ENCODE measurements at regions not wholly inside any gene's neighbourhood (a gene's known extent, or its start where the extent isn't known, plus 50 kb on each side); places are given as distances from the start of the nearest gene placed in this dataset.

- ATAC-seq: no peak
- DNase-seq (ENCODE audit: low spot score): no peak
- intact Hi-C loops (cut with DNase I): no loop called here
These were observed 728.3 kb upstream of the SEMA6A start for GRCh38 chr5:117302949-117303348.

DNA sequence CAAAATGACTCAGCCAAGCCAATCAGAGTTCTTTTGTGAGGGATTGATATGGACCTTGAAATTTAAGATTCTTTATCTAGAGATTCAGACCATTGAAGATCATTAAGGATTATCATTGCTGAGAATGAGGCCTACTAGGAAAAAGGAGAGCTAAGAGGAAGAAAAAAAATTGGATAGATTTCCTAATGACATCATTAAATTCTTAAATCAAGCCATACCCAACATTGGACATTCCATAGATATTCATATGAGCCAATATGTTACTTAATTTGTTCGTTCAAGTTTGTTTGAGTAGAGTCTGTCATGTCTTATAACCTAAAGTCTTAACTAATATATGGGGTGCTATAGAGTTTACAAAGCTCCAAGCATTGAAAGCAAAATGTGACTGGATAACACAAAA, 727.9 kb upstream of the SEMA6A start:
- no peak for ATAC-seq
- intact Hi-C loops (cut with DNase I): no loop called here
- DNase-seq (ENCODE audit: low spot score): no peak

DNA sequence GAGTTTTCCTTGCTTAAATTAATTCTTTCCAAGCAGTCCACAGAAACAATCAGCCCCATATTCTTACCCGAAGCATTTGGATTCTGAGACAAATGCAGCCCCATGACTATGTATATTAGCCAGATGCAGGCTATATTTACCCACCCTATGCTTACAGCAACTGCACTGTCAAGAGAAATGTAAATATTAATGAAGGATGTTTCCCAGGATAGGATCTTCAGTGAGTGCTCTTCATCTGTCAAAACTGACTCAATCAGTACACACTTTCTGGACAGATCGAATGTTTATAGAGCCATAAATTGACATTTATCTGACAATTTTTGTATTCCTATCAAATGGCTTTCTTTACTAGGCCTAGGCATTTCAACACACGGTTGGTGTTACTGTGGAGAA, 725.3 kb upstream of the SEMA6A start:
- no peak for DNase-seq (ENCODE audit: low spot score)
- intact Hi-C loops (cut with DNase I): no loop called here
- no peak for ATAC-seq

DNA sequence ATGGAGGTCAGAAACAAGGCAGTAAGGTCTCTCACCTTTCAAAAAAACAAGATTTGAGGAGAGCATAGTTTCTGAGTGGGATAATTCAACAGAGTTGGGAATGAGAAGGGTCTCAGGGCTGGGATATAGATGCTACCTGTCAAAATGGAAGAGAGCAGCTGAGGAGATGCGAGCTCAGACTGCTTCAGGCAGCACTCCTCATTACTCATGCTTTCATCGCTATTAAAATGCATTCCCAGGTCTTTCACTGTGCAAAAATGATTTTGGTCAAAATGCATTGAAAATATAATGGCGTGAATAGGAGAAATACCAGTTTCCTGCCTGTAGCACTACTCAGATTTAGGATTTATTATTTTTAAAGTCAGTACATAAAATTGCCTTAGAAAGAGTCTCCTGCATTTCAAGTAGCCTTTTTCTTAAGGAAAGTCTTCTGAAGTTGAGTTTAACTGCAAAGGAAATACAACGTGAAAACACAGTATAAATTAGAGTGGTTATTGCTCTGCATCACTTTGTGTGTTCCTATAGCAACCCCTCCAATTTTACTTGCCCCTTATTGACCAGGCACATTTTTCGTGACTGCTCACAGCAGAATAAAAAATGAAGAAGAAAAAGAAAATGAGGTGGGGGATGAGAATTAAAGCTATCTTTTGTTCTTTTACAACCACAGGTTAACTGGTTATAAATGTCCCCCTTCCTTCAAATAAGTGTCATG, 724.8 kb upstream of the SEMA6A start:
- ATAC-seq (no peak), DNase-seq (ENCODE audit: low spot score) (no peak)
- intact Hi-C loops (cut with DNase I): no loop called here

DNA sequence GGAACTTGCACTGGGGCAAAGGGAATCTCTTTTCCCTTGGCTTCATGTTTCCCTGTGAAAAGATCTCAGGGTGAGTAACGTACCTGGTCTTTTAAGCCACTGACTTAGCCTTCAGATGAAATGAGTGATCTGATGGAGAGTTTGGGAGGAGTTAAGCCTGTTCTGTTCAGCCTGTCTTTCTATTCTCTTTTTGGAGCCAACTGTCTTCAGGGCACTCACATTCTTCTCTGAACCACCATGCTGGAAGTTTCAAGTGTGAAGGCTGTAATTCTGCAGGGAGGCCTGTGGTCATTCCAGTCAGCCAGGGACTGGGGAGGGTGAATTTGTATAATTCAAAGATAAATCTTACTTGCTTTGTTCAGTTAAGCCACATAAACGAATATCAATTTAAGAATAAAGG, 722.2 kb upstream of the SEMA6A start:
- DNase-seq (ENCODE audit: low spot score) (no peak), ATAC-seq (no peak)
- intact Hi-C loops (cut with DNase I): no loop called here

DNA sequence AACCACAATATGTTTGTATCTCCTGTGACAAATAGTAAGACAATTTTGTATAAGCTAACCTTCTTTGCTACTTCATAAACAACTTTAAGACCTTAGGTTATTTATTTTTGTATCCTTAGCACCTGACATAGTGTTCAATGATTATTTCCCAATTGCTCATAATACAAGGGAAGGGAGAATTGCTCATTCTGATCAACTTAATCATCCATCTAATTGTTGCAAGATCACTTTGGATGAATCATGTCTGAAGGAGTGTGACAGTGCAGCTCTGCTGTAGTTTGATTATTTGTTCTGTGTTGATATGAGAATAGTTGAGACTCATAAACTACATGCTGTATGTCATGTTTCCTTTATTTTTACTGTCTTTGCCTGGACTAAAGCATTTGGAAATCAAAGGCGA, 721.3 kb upstream of the SEMA6A start:
- DNase-seq (ENCODE audit: low spot score) (no peak), ATAC-seq (no peak)
- intact Hi-C loops (cut with DNase I): no loop called here

GRCh38 chr5:117286813-117287212, 712.2 kb upstream of the SEMA6A start:
- ATAC-seq (no peak), DNase-seq (ENCODE audit: low spot score) (no peak)
- intact Hi-C loops (cut with DNase I): no loop called here

- intact Hi-C loops (cut with DNase I): no loop called here
- ATAC-seq: no peak
- no peak for DNase-seq (ENCODE audit: low spot score)
These were observed 697.0 kb upstream of the SEMA6A start for GRCh38 chr5:117271656-117272055.

- intact Hi-C loops (cut with DNase I): no loop called here
- DNase-seq (ENCODE audit: low spot score) (no peak), ATAC-seq (no peak)
These were observed 691.7 kb upstream of the SEMA6A start for GRCh38 chr5:117266280-117266679.

DNA sequence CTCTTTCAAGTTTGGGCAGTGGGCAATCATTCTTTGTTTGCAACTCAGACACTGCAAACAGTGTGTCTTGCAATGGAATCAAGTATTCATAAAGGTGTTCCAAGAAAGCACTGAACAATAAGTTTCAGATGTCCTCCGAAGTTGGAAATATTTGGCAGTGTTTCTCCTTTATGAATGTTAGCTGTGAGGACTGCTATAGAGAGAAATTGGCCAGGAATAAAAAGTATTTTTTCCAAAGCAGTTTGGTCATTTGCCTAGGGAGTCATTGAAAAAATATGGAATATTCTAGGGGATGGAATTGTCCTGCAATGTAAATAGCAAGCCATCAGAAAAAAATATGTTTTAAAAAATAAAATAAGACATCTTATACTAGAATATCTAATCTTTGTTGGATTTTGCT, 688.6 kb upstream of the SEMA6A start:
- intact Hi-C loops (cut with DNase I): no loop called here
- no peak for DNase-seq (ENCODE audit: low spot score)
- no peak for ATAC-seq

DNA sequence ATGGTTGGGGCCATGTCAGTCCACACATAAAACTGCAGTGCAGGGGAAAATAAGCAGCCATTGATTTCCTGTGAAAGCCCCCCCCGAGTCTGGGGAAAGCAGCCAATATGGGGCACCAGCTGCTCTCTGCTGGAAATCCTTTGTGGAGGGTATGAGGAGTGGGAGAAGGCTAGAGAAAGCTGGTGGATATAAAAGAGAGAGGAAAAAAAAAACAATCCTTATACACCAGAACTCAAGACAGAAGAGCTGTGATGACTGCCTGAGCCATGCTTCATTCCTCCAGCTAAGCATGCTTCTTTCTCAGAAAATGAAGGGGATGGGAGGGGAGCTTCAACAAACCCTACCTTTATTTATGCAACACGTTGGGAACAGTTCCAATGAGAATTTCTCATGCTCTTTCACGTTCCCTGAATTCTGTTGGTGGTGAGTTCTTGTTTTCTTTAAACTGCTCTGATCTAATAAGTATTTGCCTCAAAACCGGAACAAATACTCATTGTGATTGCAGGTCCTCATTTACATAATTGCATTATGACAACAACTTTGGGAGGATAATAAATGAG, 688.0 kb upstream of the SEMA6A start:
- ATAC-seq: no peak
- intact Hi-C loops (cut with DNase I): no loop called here
- no peak for DNase-seq (ENCODE audit: low spot score)

- no peak for ATAC-seq
- DNase-seq (ENCODE audit: low spot score): no peak
- intact Hi-C loops (cut with DNase I): no loop called here
These were observed 687.4 kb upstream of the SEMA6A start for GRCh38 chr5:117261948-117262571.

DNA sequence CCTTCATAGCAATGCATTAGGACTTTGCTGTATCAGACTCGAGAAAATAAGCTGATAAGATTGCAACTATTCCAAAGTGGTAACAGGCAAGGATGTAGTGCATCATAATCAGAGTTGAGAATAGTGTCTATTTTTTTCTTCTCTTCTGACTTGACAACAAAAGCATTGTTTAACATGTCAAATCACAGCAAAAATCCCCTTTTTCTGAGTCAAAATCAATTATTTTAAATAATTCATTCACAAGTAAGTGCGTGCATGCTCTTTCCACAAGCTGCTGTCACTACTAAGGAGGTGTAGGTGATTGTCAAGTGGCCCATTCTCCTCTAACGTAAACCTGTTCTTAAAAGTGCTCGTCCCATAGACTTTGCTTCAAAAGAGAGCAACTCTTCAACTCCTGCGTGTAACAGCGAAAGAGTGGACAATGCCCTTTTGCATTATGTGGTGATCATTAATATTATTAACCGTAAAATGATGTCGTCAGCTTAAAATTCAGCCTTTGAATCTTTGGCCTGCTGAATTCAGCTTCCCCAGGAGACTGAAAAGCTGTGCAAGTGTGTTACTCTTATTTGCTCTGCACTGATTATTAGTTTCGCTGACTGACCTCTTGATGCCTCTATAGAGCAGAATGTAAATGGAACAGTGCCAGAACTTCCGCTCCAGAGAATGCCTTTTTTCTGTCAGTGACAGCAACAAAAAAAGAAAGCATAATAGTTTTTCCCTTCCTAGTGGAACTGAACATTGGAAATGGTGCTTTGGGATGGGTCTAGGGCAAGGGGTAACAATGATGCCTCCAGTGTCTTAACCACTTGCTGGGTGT, 680.8 kb upstream of the SEMA6A start:
- no peak for DNase-seq (ENCODE audit: low spot score)
- intact Hi-C loops (cut with DNase I): no loop called here
- ATAC-seq: no peak

- intact Hi-C loops (cut with DNase I): no loop called here
- ATAC-seq (no peak), DNase-seq (ENCODE audit: low spot score) (no peak)
These were observed 677.9 kb upstream of the SEMA6A start for GRCh38 chr5:117252566-117252965.

GRCh38 chr5:117249086-117249815, 674.6 kb upstream of the SEMA6A start:
- no peak for ATAC-seq
- intact Hi-C loops (cut with DNase I): no loop called here
- DNase-seq (ENCODE audit: low spot score): no peak

DNA sequence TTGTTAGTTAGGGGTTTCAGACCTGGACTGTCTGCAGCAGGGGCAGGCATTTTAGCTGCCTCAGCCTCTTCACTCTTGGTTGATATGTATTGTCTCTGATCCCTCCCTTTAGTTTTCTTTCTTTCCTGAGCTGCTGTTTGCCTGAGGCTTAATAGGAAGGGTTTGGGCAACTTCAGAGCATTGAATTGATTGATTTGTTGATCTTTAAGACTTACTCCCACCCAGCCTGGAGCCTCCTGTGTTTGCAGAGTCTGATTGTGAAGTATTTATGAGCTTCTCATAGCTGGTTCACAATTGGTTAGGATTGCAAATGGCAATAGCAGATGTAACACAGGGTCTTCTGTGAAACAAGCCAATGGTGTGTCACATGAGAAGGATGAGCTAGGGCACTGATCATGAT, 671.8 kb upstream of the SEMA6A start:
- no peak for DNase-seq (ENCODE audit: low spot score)
- ATAC-seq: no peak
- intact Hi-C loops (cut with DNase I): no loop called here

DNA sequence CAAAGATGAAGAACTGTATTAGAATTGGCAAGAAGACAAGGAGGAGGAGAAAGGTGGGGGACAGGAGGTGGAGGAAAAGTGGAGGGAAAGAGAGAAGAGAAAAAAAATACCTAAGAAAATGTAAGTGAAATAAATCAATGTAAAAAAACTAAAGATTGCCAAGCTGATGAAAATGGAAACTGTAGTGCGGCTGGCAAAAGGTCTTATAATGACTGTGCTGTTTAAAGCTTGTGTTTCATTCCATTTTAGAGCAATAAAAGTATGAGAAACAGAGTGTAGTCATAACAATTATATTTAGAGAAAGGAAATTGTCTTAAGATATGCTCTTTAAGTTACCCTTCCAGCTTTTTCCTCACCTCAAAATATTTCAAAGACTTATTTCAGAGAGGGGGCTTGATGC, 670.5 kb upstream of the SEMA6A start:
- no peak for ATAC-seq
- DNase-seq (ENCODE audit: low spot score): no peak
- intact Hi-C loops (cut with DNase I): no loop called here

DNA sequence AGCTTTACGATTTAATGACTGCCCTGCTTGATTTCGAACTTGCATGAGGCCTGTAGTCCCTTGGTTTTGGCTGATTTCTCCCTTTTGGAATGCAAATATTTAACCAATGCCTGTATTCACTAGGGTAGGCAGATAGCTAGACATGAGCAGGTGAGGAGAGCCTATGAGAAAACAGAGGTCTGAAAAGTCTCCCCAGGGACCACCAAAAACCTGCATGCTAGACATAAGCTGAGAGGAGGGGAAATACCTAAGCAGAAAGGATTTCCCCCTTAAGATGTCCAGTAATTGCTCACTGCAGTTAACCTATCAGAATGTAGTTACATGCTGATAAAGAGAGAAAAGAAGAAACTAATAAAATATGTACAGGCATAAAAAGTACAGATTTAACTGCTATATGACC, 667.4 kb upstream of the SEMA6A start:
- DNase-seq (ENCODE audit: low spot score): no peak
- ATAC-seq: no peak
- intact Hi-C loops (cut with DNase I): no loop called here

DNA sequence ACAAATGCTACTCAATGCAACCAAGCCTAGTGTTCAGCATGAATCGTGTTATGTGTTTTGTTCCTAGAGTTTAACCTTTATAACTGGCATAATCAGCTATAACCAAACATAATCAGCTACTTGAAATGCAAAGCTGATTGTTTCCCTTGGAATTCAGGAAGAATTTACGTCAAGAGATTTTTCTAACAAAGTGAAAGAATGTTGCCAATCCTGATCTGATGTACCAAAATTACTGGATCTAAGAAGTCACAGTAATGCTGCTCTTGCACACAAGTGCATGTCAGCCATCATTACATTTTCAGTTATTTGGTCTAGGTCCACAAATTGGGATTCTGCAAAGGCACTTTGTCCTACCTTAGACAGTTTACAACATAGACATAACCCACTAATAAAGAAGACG, 662.3 kb upstream of the SEMA6A start:
- intact Hi-C loops (cut with DNase I): no loop called here
- no peak for ATAC-seq
- no peak for DNase-seq (ENCODE audit: low spot score)

All from sciatic nerve (tissue), 2 donors.